ENCODE measurements at regions not wholly inside any gene's neighbourhood (a gene's known extent, or its start where the extent isn't known, plus 50 kb on each side); places are given as distances from the start of the nearest gene placed in this dataset.

- TF ChIP-seq, protein P1, sequence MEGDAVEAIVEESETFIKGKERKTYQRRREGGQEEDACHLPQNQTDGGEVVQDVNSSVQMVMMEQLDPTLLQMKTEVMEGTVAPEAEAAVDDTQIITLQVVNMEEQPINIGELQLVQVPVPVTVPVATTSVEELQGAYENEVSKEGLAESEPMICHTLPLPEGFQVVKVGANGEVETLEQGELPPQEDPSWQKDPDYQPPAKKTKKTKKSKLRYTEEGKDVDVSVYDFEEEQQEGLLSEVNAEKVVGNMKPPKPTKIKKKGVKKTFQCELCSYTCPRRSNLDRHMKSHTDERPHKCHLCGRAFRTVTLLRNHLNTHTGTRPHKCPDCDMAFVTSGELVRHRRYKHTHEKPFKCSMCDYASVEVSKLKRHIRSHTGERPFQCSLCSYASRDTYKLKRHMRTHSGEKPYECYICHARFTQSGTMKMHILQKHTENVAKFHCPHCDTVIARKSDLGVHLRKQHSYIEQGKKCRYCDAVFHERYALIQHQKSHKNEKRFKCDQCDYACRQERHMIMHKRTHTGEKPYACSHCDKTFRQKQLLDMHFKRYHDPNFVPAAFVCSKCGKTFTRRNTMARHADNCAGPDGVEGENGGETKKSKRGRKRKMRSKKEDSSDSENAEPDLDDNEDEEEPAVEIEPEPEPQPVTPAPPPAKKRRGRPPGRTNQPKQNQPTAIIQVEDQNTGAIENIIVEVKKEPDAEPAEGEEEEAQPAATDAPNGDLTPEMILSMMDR (IDR thresholded peaks at IDR 0.05; ENCODE audit: low read depth, low read length, poor library complexity, severe bottlenecking) = no peak
- TF ChIP-seq EZH2phosphoT487 (IDR thresholded peaks at IDR 0.05; ENCODE audit: borderline replicate concordance, low read length) = no peak
These were observed 70.8 kb upstream of the GPR12 start for GRCh38 chr13:26831336-26831908.

Data from DOHH2 (cell line).